Inflammatory macrophage (primary cell): ENCODE measurements at regions not wholly inside any gene's neighbourhood (a gene's known extent, or its start where the extent isn't known, plus 50 kb on each side); places are given as distances from the start of the nearest gene placed in this dataset.

Source experiments
- DNase-seq, 2 donors: peaks; one replicate each; pipeline ENCODE4 v3.0.0-alpha.2; 2020 to 2022

GRCh38 chr10:57867241-57867640, 400.5 kb downstream of the IPMK start:
- no peak for DNase-seq

- no peak for DNase-seq
These were observed 402.7 kb downstream of the IPMK start for GRCh38 chr10:57864765-57865680.

GRCh38 chr10:57849691-57850357, 417.9 kb downstream of the IPMK start:
- no peak for DNase-seq

- no peak for DNase-seq
These were observed 421.2 kb downstream of the IPMK start for GRCh38 chr10:57846307-57847065.

- no peak for DNase-seq
These were observed 423.2 kb downstream of the IPMK start for GRCh38 chr10:57844387-57844998.

GRCh38 chr10:57830877-57831560, 436.7 kb downstream of the IPMK start:
- no peak for DNase-seq

GRCh38 chr10:57825015-57825414, 442.7 kb downstream of the IPMK start:
- no peak for DNase-seq

- no peak for DNase-seq
These were observed 444.3 kb downstream of the IPMK start for GRCh38 chr10:57823398-57823797.

GRCh38 chr10:57822965-57823364, 444.7 kb downstream of the IPMK start:
- DNase-seq = no peak

GRCh38 chr10:57818522-57818921, 449.2 kb downstream of the IPMK start:
- no peak for DNase-seq

- DNase-seq = no peak
These were observed 450.0 kb downstream of the IPMK start for GRCh38 chr10:57817741-57818140.

GRCh38 chr10:57815949-57816348, 451.7 kb downstream of the IPMK start:
- no peak for DNase-seq

GRCh38 chr10:57809961-57810360, 457.7 kb downstream of the IPMK start:
- DNase-seq = no peak

- no peak for DNase-seq
These were observed 459.8 kb downstream of the IPMK start for GRCh38 chr10:57807906-57808305.

GRCh38 chr10:57806675-57807074, 461.0 kb downstream of the IPMK start:
- DNase-seq = no peak

GRCh38 chr10:57799625-57800024, 468.1 kb downstream of the IPMK start:
- DNase-seq = no peak

GRCh38 chr10:57798830-57799229, 468.9 kb downstream of the IPMK start:
- no peak for DNase-seq

GRCh38 chr10:57791546-57791945, 476.1 kb downstream of the IPMK start:
- no peak for DNase-seq

GRCh38 chr10:57790703-57791102, 477.0 kb downstream of the IPMK start:
- no peak for DNase-seq

- no peak for DNase-seq
These were observed 479.6 kb downstream of the IPMK start for GRCh38 chr10:57788117-57788516.

GRCh38 chr10:57786850-57787750, 480.6 kb downstream of the IPMK start:
- DNase-seq = no peak
